ENCODE measurements at regions not wholly inside any gene's neighbourhood (a gene's known extent, or its start where the extent isn't known, plus 50 kb on each side); places are given as distances from the start of the nearest gene placed in this dataset.

- TF ChIP-seq ZBTB7A (IDR thresholded peaks at IDR 0.05; ENCODE audit: borderline replicate concordance, control insufficient read depth, low read depth, low read length): no peak
- no peak for TF ChIP-seq SMAD3 (CRISPR knock-in tag; conservative IDR thresholded peaks at IDR 0.05)
- TF ChIP-seq JUND (IDR thresholded peaks at IDR 0.05; ENCODE audit: borderline replicate concordance, low read depth, low read length): peak; percentile 60; the same call in 1 of the 2 replicates
- no peak; the same call in 2 of the 3 replicates for TF ChIP-seq JUND (tag; IDR thresholded peaks at IDR 0.05; ENCODE audit: borderline replicate concordance, low read depth, low read length)
- TF ChIP-seq CHD7 (IDR thresholded peaks at IDR 0.05; ENCODE audit: low read depth, low read length): no peak
- TF ChIP-seq CBFA2T2 (conservative IDR thresholded peaks at IDR 0.05): peak; percentile 43; the same call in 1 of the 2 replicates
- no peak for TF ChIP-seq MECOM (CRISPR knock-in tag; IDR thresholded peaks at IDR 0.05)
- TF ChIP-seq ZNF184 (CRISPR knock-in tag; IDR thresholded peaks at IDR 0.05): no peak
- TF ChIP-seq ZNF57 (CRISPR knock-in tag; IDR thresholded peaks at IDR 0.05): no peak
- TF ChIP-seq DDX20 (tag; IDR thresholded peaks at IDR 0.05; ENCODE audit: low read depth): no peak
- TF ChIP-seq E2F6 (IDR thresholded peaks at IDR 0.05; ENCODE audit: borderline replicate concordance in 1 of 2, extremely low read depth in 1 of 2, insufficient read depth in 1 of 2, insufficient read length in 1 of 2, low read depth in 1 of 2, low read length in 1 of 2, poor library complexity in 1 of 2, severe bottlenecking in 1 of 2): no peak
- TF ChIP-seq RCOR1 (IDR thresholded peaks at IDR 0.05; ENCODE audit: borderline replicate concordance in 1 of 2, low read depth in 2 of 2, low read length in 2 of 2): peak in 1 of 2 experiments; percentile 59; a peak in 1 of 4 replicates
- no peak for TF ChIP-seq CHD4 (IDR thresholded peaks at IDR 0.05; ENCODE audit: insufficient read depth, insufficient replicate concordance, low read depth, low read length, poor library complexity, severe bottlenecking)
- peak; percentile 13; the same call in 1 of the 2 replicates for TF ChIP-seq ATF3 (IDR thresholded peaks at IDR 0.05)
- TF ChIP-seq ATF3 (CRISPR knock-in tag; conservative IDR thresholded peaks at IDR 0.05): no peak
These were observed 938.6 kb downstream of the C6orf118 start (continued) for GRCh38 chr6:164370773-164371172.

Data from K562 (cell line).